H4 (cell line): ENCODE measurements at regions not wholly inside any gene's neighbourhood (a gene's known extent, or its start where the extent isn't known, plus 50 kb on each side); places are given as distances from the start of the nearest gene placed in this dataset.

Source experiments
- DNase-seq: peaks from one replicate; pipeline ENCODE4 v3.0.0-alpha.2; 2015; ENCODE audit warnings: low spot score

GRCh38 chr4:83858131-83858530, 322.2 kb downstream of the GPAT3 start:
- no peak for DNase-seq

- DNase-seq: peak; percentile 62
Observed at GRCh38 chr4:83855044-83855443, 319.1 kb downstream of the GPAT3 start.

GRCh38 chr4:83852085-83852451, 316.2 kb downstream of the GPAT3 start:
- DNase-seq: no peak

DNA sequence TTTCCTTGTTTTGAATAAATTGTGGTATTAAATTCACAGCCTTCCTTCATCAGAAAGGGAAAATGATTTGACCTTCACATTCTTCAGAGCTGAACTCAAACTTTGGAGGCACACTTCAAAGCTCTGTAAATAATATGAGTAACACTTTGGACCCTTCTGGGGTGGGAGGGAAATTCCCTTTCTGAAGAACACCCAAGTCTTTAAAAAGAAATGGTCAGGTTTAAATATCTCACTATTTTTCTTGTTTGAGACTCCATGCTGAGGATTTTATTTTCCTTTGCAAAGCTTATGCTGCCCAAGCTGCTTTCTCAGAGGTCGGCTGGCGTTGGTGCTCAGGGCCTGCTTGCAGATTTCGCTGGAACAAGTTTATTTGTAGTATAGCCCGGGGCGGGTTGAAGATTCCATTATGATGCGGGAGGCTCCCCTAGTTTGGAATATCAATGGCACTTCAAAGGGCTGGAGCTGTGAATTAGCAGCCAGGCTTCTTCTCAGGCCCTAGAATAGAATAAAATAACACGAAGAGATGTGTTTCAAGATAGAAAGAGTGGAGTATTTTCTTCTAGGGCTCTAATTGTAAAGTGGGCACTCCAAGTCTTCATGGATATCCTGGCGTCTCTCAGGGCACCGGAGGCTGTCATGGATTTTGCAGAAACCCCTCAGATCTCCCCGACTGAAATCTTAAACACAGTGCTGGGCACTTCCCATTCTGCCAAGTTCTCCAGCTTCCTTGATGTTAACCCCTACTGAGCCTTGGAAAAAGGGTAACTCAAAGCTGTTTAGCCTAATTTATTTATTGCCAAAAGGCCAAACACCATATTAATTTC, 315.6 kb downstream of the GPAT3 start:
- DNase-seq: no peak

- DNase-seq: no peak
Observed at GRCh38 chr4:83850435-83850834, 314.5 kb downstream of the GPAT3 start.

DNA sequence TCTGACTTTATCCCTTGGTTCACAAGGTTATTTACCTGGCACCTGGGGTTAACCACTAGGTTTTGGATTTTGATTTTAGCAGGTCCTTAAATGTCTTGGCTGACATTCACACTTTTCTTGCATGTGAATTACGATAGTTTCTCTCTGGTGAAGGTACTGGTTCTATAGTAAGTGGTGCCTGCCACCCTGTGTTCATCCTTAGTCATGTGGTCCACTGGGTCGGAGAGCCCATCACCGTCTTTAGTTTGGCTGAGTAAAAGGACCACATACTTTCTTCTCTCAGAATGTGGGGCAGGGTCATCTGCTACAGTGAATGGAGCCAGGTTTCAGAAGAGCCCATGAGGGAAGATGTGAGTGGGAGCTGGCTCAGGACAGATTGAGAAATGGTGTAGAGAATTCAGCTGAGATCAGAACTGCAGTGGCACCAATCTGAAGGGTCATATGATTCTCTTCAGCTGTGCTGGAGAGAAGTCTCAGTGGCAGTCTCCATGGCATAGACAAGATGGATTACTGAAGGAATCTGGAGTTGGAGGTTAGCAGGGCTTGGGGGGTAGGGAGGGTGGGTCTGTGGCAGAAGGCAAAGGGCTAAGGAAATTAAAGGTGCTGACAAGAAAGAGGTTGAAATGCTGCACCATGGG, 310.4 kb downstream of the GPAT3 start:
- no peak for DNase-seq

GRCh38 chr4:83839615-83840014, 303.7 kb downstream of the GPAT3 start:
- no peak for DNase-seq

- DNase-seq: no peak
Observed at GRCh38 chr4:83837614-83838308, 301.9 kb downstream of the GPAT3 start.

- no peak for DNase-seq
Observed at GRCh38 chr4:83833920-83834319, 298.0 kb downstream of the GPAT3 start.

GRCh38 chr4:83832110-83832825, 296.4 kb downstream of the GPAT3 start:
- DNase-seq: no peak

DNA sequence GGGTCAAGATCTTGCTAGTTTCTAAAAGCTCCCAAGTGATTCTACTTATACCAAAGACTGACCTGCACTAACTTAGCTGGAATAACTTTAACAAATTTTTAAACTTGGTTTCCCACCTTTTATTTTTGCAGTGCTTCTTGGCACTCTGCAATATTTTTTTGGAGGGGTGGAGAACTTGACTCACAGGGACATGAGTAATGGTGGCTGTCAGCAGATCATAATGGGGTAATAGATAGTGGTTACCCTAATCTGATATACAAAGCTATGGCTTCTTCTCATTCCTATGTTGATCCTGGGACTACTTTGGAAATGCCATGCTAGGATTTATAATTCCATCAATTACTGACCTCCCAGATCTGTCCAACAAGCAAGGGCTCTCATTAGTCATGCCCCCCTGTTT, 295.7 kb downstream of the GPAT3 start:
- DNase-seq: no peak

- no peak for DNase-seq
Observed at GRCh38 chr4:83830138-83830888, 294.4 kb downstream of the GPAT3 start.

GRCh38 chr4:83828601-83829000, 292.7 kb downstream of the GPAT3 start:
- peak; percentile 10 for DNase-seq

DNA sequence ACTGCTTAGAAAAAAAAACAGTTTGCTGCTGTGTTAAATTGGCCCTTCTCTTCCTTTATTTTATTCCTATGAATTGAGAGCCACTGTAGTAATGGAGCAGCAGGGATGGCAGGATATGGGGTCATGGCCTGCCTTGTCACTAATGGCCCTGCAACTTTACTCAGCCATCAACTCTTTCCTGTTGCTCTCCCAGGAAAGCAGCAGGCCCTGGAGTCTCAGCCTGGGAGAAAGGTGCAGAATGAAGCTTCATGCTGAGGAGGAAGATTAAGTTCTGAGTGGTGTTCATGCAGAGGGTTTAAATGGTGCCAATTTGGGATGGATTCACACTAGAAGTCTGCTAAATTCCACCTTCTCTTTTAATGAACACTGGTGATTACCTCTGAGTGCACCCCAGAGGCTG, 285.6 kb downstream of the GPAT3 start:
- no peak for DNase-seq

- no peak for DNase-seq
Observed at GRCh38 chr4:83819582-83819981, 283.7 kb downstream of the GPAT3 start.

DNA sequence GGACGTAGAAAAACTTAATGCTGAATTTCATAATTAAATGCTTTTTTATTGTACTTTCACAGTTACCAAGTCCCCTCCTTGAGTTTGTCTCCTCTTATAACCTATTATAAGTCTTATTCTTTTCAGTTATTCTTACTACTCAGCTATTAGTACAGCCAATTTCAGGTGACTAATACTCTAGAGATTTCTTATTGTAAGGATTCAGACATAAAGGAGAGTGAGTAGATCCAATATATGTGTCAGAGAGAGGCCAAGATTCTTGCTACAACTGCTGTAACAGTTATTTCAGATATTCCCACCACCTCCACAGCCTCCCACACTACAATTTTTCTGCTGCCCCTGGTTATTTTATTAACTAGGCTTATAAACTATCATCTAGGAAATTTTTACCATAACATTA, 274.5 kb downstream of the GPAT3 start:
- DNase-seq: no peak

- no peak for DNase-seq
Observed at GRCh38 chr4:83809581-83809980, 273.7 kb downstream of the GPAT3 start.

GRCh38 chr4:83793481-83793880, 257.6 kb downstream of the GPAT3 start:
- DNase-seq: no peak

- DNase-seq: no peak
Observed at GRCh38 chr4:83785891-83786290, 250.0 kb downstream of the GPAT3 start.

GRCh38 chr4:83783215-83783614, 247.3 kb downstream of the GPAT3 start:
- no peak for DNase-seq

DNA sequence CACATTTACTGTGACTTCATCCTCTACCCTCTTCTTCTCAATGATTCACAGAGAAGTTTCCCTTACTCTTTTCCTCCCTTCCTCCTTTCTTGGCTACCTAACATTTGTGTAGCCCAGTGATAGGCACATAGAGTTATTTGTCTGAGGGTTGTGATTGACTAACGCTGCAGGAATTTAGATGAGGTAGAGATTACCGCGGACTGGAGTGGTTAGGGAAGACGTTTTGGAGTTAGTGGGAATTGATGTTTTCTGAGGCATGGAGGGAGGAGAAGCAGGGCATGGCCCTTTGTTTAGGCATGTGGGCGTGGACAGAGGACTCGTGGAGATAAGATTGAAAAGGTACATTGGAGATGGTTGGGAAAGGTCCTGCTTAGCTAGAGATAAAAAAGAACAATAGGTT, 246.7 kb downstream of the GPAT3 start:
- no peak for DNase-seq

DNA sequence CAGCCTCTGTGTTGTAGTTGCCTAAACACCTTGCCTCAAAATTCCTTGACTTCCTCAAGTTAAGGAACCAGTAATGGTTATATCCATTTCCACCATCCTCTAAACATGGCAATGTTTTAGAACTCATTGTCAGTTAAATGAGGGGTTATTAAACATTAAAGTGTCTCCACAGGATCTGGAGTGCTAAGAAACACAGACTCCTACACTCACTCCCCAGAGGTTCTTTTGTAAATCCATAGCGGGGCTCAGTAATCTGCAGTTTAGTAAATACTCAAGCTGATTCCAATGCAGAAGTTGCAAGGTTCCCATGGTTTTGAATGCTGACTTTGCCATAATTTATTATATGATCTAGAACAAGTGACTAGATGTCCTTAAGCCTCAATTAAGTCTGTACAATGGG, 245.5 kb downstream of the GPAT3 start:
- DNase-seq: no peak
